ENCODE measurements at regions not wholly inside any gene's neighbourhood (a gene's known extent, or its start where the extent isn't known, plus 50 kb on each side); places are given as distances from the start of the nearest gene placed in this dataset.

DNA sequence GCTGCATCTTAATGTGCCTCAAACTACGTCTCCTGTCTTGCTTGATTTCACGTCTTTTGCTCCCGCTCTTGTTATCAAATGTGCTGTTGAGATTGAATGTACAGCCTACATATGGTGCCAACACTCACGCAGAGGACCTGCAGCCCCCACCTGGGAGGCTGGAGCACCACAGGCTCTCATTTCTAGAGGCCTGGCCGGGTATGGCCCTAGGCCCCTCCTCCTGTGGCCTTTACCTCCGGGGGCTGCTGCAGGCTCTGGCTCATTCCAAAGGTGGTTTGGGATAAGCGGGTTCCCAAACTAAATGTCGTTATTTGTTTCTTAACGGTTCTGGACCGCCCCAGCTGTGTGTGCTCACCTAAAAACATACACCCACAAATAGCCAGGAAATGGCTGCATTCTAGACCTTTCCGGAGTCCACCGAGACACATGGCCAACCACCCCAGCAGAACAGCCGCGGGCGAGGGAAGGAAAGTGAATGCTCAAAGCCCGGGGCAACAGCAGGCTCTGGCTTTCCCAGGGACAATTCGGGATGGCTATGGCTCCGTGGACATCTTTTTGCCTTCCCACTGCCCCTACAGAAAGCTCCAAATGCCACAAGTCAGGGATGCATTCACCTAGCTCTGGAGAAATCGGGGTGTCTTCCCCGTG, 105.9 kb downstream of the ENGASE start:
- no peak for DNase-seq (ENCODE audit: low read depth)
- H3K4me3 ChIP-seq (ENCODE audit: low read depth, low read length), result no peak overlapping the region
- TF ChIP-seq, protein P1, sequence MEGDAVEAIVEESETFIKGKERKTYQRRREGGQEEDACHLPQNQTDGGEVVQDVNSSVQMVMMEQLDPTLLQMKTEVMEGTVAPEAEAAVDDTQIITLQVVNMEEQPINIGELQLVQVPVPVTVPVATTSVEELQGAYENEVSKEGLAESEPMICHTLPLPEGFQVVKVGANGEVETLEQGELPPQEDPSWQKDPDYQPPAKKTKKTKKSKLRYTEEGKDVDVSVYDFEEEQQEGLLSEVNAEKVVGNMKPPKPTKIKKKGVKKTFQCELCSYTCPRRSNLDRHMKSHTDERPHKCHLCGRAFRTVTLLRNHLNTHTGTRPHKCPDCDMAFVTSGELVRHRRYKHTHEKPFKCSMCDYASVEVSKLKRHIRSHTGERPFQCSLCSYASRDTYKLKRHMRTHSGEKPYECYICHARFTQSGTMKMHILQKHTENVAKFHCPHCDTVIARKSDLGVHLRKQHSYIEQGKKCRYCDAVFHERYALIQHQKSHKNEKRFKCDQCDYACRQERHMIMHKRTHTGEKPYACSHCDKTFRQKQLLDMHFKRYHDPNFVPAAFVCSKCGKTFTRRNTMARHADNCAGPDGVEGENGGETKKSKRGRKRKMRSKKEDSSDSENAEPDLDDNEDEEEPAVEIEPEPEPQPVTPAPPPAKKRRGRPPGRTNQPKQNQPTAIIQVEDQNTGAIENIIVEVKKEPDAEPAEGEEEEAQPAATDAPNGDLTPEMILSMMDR (IDR thresholded peaks at IDR 0.05; ENCODE audit: low read depth, low read length), result no peak
- TF ChIP-seq MYC (IDR thresholded peaks at IDR 0.05; ENCODE audit: low read depth, low read length), result no peak
- no peak for TF ChIP-seq MAX (IDR thresholded peaks at IDR 0.05; ENCODE audit: low read depth, low read length)
- TF ChIP-seq POLR2A (IDR thresholded peaks at IDR 0.05; ENCODE audit: extremely low read depth, insufficient read length), result no peak

GRCh38 chr17:79179334-79179733, 104.7 kb downstream of the ENGASE start:
- H3K4me3 ChIP-seq (ENCODE audit: low read depth, low read length), result no peak overlapping the region
- no peak for DNase-seq (ENCODE audit: low read depth)
- TF ChIP-seq, protein P1 (IDR thresholded peaks at IDR 0.05; ENCODE audit: low read depth, low read length), result no peak
- TF ChIP-seq POLR2A (IDR thresholded peaks at IDR 0.05; ENCODE audit: extremely low read depth, insufficient read length) (no peak), MYC (IDR thresholded peaks at IDR 0.05; ENCODE audit: low read depth, low read length) (no peak), MAX (IDR thresholded peaks at IDR 0.05; ENCODE audit: low read depth, low read length) (no peak)

DNA sequence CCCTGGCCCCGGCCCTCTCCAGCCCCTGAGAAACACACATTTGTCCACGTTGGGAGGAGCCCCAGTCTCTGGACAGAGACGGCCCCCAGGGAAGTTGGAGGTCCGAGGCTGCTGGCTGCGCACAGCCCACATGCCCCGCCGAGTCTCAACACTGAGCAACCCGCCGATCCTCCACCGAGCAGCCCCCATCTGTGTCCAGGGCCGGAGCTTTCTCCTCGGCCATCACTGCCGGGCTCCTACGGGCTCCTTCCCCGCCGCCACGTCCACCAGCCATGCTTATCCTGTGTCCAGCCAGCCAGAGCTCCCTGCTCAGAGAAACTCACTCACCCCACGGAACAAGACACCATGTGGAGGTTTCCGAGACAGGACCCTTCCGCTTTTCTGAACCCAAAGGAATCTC, 103.3 kb downstream of the ENGASE start:
- DNase-seq (ENCODE audit: low read depth), result no peak
- TF ChIP-seq POLR2A (IDR thresholded peaks at IDR 0.05; ENCODE audit: extremely low read depth, insufficient read length), result no peak
- no peak overlapping the region for H3K4me3 ChIP-seq (ENCODE audit: low read depth, low read length)

DNA sequence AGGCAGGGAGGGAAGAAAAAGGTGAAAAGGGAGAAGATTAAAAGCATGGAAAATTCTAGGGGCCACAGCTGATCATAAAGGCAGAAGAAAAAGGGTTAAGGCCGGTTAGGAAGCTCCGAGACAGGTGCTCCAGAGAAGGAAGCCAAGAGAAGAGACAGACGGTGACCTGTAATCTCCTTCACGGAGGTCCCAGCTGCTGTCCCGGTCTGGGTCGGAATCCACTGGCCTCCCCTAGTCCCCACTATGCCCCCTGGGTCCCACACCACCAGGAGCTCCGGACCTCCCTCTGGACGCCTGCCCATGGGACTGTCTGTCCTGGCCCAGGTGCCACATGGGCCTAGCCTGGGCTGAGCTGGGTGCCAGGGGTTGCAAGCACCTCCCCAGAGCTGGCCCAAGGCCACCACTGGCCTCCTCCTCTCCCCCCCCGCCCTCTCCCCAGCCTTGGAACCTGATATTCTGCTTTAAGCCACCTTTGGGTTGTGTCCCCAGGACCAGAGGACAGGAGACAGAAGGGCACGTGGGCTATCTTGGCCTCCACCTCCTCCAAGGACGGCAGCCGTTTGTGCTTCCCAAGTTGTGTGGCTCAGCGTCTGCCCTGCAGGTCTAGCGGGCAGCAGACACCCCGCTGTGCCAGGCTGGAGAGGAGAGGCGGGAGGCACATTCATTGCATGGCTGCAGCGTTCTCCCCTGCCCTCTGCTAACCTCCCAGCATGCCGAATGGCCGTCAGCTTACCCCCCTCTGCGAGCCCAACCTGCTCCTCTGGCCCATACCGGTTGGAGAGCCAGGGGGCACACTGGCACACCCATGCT, 102.4 kb downstream of the ENGASE start:
- no peak for TF ChIP-seq MAX (IDR thresholded peaks at IDR 0.05; ENCODE audit: low read depth, low read length)
- no peak for TF ChIP-seq MYC (IDR thresholded peaks at IDR 0.05; ENCODE audit: low read depth, low read length)
- TF ChIP-seq POLR2A (IDR thresholded peaks at IDR 0.05; ENCODE audit: extremely low read depth, insufficient read length), result no peak
- TF ChIP-seq, protein P1 (IDR thresholded peaks at IDR 0.05; ENCODE audit: low read depth, low read length), result no peak
- H3K4me3 ChIP-seq (ENCODE audit: low read depth, low read length), result no peak overlapping the region
- no peak for DNase-seq (ENCODE audit: low read depth)

- H3K4me3 ChIP-seq (ENCODE audit: low read depth, low read length), result no peak overlapping the region
- TF ChIP-seq, protein P1 (IDR thresholded peaks at IDR 0.05; ENCODE audit: low read depth, low read length), result no peak
- TF ChIP-seq MYC (IDR thresholded peaks at IDR 0.05; ENCODE audit: low read depth, low read length) (no peak), MAX (IDR thresholded peaks at IDR 0.05; ENCODE audit: low read depth, low read length) (no peak), POLR2A (IDR thresholded peaks at IDR 0.05; ENCODE audit: extremely low read depth, insufficient read length) (no peak)
- no peak for DNase-seq (ENCODE audit: low read depth)
Measured at GRCh38 chr17:79174905-79175856, 100.6 kb downstream of the ENGASE start.
